ENCODE measurements at regions not wholly inside any gene's neighbourhood (a gene's known extent, or its start where the extent isn't known, plus 50 kb on each side); places are given as distances from the start of the nearest gene placed in this dataset.

- TF ChIP-seq, protein P1, sequence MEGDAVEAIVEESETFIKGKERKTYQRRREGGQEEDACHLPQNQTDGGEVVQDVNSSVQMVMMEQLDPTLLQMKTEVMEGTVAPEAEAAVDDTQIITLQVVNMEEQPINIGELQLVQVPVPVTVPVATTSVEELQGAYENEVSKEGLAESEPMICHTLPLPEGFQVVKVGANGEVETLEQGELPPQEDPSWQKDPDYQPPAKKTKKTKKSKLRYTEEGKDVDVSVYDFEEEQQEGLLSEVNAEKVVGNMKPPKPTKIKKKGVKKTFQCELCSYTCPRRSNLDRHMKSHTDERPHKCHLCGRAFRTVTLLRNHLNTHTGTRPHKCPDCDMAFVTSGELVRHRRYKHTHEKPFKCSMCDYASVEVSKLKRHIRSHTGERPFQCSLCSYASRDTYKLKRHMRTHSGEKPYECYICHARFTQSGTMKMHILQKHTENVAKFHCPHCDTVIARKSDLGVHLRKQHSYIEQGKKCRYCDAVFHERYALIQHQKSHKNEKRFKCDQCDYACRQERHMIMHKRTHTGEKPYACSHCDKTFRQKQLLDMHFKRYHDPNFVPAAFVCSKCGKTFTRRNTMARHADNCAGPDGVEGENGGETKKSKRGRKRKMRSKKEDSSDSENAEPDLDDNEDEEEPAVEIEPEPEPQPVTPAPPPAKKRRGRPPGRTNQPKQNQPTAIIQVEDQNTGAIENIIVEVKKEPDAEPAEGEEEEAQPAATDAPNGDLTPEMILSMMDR (IDR thresholded peaks at IDR 0.05): no peak
- TF ChIP-seq POLR2A (IDR thresholded peaks at IDR 0.05): no peak
Observed at GRCh38 chr5:61597684-61598083, 265.6 kb downstream of the ZSWIM6 start.

All from lower leg skin (tissue), 3 donors.